HG02759 (cell line): ENCODE measurements at regions not wholly inside any gene's neighbourhood (a gene's known extent, or its start where the extent isn't known, plus 50 kb on each side); places are given as distances from the start of the nearest gene placed in this dataset.
A peak's percentile ranks its signal among the peaks of the same experiment; 100 is the strongest.
"Not testable (repeated sequence)": the region's sequence is repeated elsewhere in the genome, so short reads cannot be mapped to it uniquely, and the experiment has no call there.

Experiments used
- ATAC-seq: cut with Tn5 transposase; IDR thresholded peaks from one replicate; pipeline ENCODE4 v1.9.1; 2021; ENCODE audit warnings: mild to moderate bottlenecking, moderate library complexity; ENCODE audit not compliant: unreplicated experiment

- no peak for ATAC-seq
These were observed 146.6 kb downstream of the USP22 start for GRCh38 chr17:20896153-20896649.

- not testable (repeated sequence) for ATAC-seq
These were observed 144.1 kb downstream of the USP22 start for GRCh38 chr17:20898726-20899125.

GRCh38 chr17:20902496-20902895 is 140.3 kb downstream of the USP22 start:
- ATAC-seq = not testable (repeated sequence)

- ATAC-seq = not testable (repeated sequence)
These were observed 139.3 kb downstream of the USP22 start for GRCh38 chr17:20903549-20903948.

- peak; percentile 98 for ATAC-seq
These were observed 134.2 kb downstream of the USP22 start for GRCh38 chr17:20908313-20909267.

- ATAC-seq = no peak
These were observed 128.2 kb downstream of the USP22 start for GRCh38 chr17:20914658-20915057.

GRCh38 chr17:20916383-20916782 is 126.4 kb downstream of the USP22 start:
- no peak for ATAC-seq

GRCh38 chr17:20917610-20918306 is 125.1 kb downstream of the USP22 start:
- not testable (repeated sequence) for ATAC-seq

- no peak for ATAC-seq
These were observed 122.6 kb downstream of the USP22 start for GRCh38 chr17:20920095-20920814.

GRCh38 chr17:20920815-20921199 is 122.0 kb downstream of the USP22 start:
- ATAC-seq = no peak

- no peak for ATAC-seq
These were observed 120.6 kb downstream of the USP22 start for GRCh38 chr17:20922128-20922670.

- no peak for ATAC-seq
These were observed 118.5 kb downstream of the USP22 start for GRCh38 chr17:20924306-20924705.

GRCh38 chr17:20925091-20925490 is 117.7 kb downstream of the USP22 start:
- no peak for ATAC-seq

GRCh38 chr17:20925954-20926353 is 116.9 kb downstream of the USP22 start:
- no peak for ATAC-seq

- ATAC-seq = no peak
These were observed 116.3 kb downstream of the USP22 start for GRCh38 chr17:20926532-20926931.

GRCh38 chr17:20927308-20927977 is 115.4 kb downstream of the USP22 start:
- no peak for ATAC-seq

GRCh38 chr17:20929334-20929733 is 113.5 kb downstream of the USP22 start:
- ATAC-seq = no peak

- no peak for ATAC-seq
These were observed 112.6 kb downstream of the USP22 start for GRCh38 chr17:20930081-20930760.

GRCh38 chr17:20933040-20933439 is 109.8 kb downstream of the USP22 start:
- ATAC-seq = not testable (repeated sequence)

- ATAC-seq = no peak
These were observed 108.5 kb downstream of the USP22 start for GRCh38 chr17:20934288-20934687.
